HG03139 (cell line): ENCODE measurements at regions not wholly inside any gene's neighbourhood (a gene's known extent, or its start where the extent isn't known, plus 50 kb on each side); places are given as distances from the start of the nearest gene placed in this dataset.

Experiments used
- ATAC-seq: cut with Tn5 transposase; IDR thresholded peaks from one replicate; pipeline ENCODE4 v1.9.1; 2021; ENCODE audit not compliant: unreplicated experiment

- no peak for ATAC-seq
These were observed 316.4 kb downstream of the PIK3R1 start for GRCh38 chr5:68531970-68532369.

GRCh38 chr5:68533051-68533450 is 317.5 kb downstream of the PIK3R1 start:
- ATAC-seq = no peak

- no peak for ATAC-seq
These were observed 318.1 kb downstream of the PIK3R1 start for GRCh38 chr5:68533571-68534084.

DNA sequence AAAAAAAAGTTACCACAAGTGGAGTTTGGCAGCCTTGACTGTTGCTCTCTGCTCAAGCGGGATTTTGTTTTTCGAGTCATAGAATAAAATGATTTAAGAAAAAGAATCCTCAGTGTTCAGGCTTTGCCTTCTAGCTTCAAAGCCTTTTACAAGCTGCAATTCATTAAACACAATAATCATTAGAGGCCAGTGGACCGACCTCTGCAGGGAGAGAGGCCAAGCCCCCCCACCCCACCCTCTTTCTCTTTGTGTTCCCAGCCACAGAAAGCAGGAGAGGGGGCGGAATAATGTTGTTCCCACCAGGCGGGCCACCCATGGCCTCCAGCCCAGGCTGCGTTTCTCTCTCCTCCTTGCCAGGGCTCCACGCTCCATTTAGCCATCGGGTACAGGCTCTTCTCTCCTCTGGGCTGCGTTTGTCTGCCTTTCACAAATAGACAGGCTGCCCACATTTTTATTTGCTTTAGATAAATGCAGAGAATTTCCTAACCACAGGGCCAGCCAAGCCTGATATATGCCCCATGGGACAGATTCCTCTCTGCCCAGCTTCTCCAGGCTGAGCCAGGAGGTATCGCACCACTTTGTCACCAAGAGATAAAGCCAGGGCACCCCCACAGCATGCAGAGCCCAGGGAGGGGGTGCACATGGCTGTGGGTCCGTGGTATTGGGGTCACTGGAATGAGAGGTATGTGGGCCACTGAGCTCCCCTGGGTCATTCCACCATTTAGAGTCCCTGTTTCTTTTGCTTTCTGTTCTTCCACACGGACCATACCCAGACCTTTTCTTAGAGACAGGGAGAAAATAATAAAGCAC is 318.8 kb downstream of the PIK3R1 start:
- no peak for ATAC-seq

- no peak for ATAC-seq
These were observed 319.5 kb downstream of the PIK3R1 start for GRCh38 chr5:68534956-68535520.

DNA sequence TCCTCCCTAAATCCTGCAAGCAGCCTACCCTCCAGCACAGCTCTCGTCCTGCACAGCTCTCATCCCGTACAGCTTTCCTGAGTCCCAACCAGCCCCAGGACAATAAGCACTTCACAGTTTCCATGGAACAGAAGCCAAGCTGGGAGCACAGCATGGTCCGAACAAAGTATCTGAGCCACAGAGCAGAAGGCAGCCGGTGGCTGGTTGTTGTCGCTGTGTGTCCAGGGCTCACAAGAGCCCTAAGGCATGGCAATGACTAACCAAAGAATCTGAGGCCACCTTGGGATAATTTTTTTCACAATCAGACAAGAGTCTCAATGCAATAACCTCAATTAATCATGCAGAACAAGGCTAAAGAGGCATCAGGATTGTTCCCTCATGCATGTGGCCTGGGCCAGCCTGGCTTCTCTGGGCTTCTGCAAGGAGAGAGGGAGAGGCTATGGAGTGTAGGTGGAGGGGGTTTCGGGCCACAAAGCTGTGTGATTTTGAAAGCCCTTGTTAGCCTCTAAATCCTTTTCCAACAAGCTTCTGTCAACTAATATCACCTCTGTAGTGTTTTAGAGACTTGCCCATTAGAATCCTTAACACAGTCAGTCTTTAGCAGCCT is 323.4 kb downstream of the PIK3R1 start:
- ATAC-seq = no peak

DNA sequence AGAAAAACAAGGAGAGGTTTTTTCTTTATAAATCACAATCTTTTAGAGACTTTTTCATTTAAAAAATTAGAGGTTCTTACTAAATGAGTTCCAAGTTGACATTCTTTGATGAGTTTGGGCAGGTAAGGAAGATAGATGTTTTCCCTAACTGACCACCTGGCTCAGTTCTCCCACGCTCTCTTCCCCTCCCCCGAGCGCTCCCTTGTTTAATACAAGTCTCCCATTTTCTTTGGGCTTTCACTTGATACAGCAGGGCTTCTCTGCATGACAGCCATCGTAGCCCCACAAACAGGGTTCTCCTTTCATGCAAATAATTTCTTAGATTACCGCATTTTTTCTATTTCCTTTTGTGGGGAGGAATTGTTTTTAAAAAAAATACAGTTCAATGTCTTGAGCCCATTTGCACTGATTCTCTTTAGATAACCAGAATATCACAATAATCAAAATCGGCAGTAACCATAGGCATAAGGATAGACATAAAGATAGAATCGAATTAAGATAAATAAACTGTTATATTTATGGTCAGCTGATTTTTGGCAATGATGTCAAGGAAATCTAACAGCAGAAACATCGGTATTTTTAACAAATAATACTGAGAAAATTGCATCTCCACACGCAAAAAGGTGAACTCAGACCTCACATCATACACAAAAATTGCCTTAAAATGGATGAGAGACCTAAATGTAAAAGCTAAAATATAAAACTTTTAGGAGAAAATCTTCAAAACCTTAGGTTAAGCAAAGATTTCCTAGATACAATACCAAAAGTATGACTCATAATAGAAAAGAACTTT is 325.4 kb downstream of the PIK3R1 start:
- no peak for ATAC-seq

GRCh38 chr5:68542207-68542606 is 326.7 kb downstream of the PIK3R1 start:
- no peak for ATAC-seq

- ATAC-seq = no peak
These were observed 327.7 kb downstream of the PIK3R1 start for GRCh38 chr5:68543212-68543611.

GRCh38 chr5:68544091-68544647 is 328.6 kb downstream of the PIK3R1 start:
- ATAC-seq = no peak

GRCh38 chr5:68544648-68545552 is 329.3 kb downstream of the PIK3R1 start:
- no peak for ATAC-seq

- no peak for ATAC-seq
These were observed 330.2 kb downstream of the PIK3R1 start for GRCh38 chr5:68545636-68546295.

GRCh38 chr5:68547056-68547455 is 331.5 kb downstream of the PIK3R1 start:
- ATAC-seq = no peak

- no peak for ATAC-seq
These were observed 332.1 kb downstream of the PIK3R1 start for GRCh38 chr5:68547622-68548021.

GRCh38 chr5:68548959-68549676 is 333.6 kb downstream of the PIK3R1 start:
- ATAC-seq = no peak

GRCh38 chr5:68550015-68550414 is 334.5 kb downstream of the PIK3R1 start:
- ATAC-seq = no peak

DNA sequence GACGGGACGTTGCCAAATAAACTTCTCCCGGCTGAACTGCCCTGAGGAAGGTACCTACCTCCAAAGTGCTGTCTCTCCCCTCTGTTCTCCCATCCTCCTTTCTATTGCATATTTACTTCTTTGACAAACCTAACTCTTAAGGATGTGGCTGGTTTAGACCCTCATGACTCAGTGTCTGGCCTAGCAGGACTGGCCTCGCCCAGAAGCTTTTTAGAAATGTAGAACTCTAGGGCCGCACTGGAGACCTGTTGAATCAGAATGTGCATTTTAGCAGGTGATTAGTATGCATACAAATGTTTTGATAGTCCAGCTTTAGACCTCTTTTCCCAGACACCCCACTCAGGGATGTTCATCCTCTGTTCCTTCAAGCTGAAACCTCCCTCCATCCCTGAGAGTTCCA is 335.9 kb downstream of the PIK3R1 start:
- ATAC-seq = no peak

GRCh38 chr5:68554571-68555279 is 339.2 kb downstream of the PIK3R1 start:
- ATAC-seq = no peak
